SK-MEL-5 (cell line): ENCODE measurements at regions not wholly inside any gene's neighbourhood (a gene's known extent, or its start where the extent isn't known, plus 50 kb on each side); places are given as distances from the start of the nearest gene placed in this dataset.
A peak's percentile ranks its signal among the peaks of the same experiment; 100 is the strongest.

Experiments
- DNase-seq: peaks from one replicate; pipeline ENCODE4 v3.0.0-alpha.2; 2016; ENCODE audit warnings: low read depth, low spot score
- in situ Hi-C: cut with HindIII; loops from 2 replicates; pipeline ENCODE4 v1.10.0; 2016; ENCODE audit warnings: low sequenced_read_pairs, high pct_unique_total_duplicates, low pct_unique_long_range_greater_than_20kb

DNA sequence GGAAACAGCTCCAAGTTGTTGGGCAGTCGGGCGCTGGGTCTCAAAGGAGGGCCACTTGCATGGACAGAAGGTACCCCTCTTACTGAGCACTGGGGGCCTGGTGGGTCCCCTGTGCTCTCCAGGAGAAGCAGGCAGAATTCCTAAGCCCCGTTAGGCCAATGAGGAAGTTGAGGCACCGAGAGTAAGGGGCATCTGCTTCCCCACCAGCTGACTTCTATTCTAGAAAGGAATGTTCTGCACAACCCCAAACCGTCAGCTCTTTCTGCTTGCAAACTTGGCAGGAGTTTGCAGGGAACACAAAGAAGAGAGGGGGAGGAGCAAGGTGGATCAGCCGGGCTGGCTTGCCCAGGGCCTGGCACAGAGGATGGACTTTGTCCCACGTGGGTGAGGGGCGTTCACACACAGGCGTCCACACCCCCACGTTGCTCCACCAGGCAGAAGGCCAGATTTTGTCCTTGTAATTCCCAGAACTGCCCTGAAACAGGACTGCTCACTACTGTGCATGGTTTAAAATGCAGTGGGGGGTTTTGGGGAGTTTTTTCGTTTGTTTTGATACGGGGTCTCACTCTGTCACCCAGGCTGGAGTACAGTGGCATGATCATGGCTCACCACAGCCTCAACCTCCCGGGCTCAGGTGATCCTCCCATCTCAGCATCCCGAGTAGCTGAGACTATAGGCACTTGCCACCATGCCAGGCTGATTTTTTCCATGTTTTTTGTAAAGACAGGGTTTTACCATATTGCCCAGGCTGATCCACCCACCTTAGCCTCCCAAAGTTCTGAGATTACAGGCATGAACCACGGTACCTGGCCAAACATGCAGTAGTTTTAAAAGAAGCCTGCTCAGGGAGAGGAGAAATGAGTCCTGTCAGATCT, 93.3 kb downstream of the SNX5 start:
- DNase-seq = peak; percentile 36
- in situ Hi-C loops = no loop called here

DNA sequence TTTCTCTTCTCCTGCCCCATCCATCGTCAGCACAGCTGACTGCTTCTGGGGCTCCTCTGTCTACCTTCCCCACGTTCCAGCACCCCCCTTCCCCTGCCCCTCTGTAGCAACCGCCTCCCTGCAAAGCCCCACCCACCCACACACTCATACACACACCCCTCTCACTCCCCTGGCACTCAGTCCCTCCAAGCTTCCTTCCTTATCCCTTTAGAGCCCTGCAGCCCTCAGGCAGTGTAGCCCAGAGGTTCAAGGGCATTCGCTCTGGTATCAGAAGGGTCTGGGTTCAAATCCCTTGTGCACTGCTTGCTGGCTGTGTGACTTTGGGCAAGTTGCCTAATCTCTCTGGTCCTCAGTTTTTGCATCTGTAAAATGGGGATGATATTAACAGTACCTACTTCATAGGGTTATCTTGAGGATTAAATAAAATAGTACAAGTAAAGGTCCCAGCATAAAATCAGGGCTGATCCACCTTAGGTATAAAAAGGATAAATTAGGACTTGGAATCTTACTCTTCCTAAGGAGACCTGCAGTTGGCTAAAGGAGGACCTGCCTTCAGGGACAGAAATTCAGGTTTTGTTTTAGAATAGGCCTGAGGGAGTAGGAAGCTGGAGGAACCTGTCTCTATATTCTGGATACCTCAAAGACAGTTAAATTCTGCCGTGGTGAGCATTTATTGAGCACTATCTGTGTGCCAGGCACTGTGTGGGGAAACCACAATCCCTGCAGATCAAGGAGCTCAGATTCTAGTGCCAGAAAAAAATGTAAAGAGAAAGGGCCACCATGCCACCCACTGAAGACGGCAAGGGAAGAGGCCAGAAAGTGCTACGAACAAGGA, 94.1 kb downstream of the SNX5 start:
- in situ Hi-C loops = no loop called here
- DNase-seq = no peak

DNA sequence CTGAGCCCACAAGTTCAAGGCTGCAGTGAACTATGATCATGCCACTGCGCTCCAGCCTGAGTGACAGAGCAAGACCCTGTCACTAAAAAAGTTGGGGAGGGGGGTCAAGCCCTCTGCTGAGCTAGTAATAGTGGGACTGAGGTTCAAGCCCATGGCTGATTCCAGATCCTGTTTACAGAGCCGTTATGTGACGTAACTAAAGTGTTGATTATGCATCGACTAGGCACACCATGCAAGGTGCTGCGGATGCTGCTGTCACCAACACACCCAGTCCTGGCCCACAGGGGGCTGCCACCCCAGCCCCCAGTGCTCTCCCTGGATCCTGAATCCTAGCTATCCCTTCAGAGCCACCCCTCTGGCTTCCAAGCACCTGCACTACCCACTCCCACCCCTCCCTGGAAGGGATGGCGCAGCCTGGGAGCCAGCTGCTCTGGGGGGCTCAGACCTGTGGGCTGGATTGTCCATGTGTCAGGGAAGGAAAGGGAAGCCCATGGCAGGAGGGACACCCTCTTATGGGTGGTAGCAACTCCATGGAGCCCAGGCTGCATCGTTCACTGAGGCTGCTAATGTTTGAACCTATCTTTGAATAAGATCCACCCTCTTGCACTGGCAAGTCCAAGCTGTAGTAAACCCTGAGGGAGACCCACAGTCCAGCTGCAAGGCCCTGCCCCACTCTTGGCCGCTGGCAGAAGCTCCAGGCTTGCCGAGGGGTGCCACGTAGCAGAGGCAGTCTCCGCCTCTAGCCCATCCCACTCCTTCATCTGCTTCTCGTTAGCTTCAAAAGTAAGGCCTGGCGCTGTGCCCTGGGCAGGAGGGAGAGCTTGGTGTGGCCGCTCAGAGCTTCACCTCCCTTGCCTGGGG, 95.0 kb downstream of the SNX5 start:
- DNase-seq = peak; percentile 68
- in situ Hi-C loops = no loop called here

DNA sequence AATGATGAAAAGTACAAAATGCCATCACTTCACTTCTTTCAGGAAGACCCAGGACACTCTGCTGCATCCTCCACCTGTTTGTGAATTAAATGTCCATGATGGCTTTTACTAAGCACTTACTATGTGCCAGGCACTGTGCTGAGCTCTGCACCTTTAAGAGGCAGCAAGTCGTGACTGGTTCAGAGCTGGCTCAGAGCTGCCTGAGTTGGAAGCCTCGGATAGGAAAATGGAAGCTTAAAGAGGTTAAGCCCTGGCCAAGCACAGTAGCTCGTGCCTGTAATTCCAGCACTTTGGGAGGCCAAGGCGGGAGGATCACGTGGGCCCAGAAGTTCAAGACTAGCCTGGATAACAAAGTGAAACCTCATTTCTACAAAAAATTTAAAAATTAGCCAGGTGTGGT, 95.6 kb downstream of the SNX5 start:
- in situ Hi-C loops = no loop called here
- DNase-seq = no peak

DNA sequence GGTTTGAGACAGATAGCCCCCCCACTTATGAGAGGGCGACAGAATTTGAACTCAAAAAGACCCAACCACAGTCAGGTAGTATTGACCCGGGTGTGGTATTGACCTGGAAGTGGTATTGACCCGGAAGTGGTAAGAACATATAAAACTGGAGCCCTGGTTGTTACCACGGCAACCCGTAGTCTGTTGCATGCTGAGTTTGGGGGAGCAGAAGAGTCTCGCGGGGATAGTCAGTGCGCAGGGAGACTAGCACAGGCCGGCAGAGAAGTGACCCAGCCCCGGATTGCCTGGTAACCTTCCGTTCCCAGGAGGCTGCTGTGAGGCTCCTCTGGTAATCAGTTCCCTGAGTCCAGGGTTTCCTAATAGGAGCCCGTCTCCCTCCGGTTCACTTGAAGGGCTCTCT, 96.2 kb downstream of the SNX5 start:
- in situ Hi-C loops = no loop called here
- no peak for DNase-seq

DNA sequence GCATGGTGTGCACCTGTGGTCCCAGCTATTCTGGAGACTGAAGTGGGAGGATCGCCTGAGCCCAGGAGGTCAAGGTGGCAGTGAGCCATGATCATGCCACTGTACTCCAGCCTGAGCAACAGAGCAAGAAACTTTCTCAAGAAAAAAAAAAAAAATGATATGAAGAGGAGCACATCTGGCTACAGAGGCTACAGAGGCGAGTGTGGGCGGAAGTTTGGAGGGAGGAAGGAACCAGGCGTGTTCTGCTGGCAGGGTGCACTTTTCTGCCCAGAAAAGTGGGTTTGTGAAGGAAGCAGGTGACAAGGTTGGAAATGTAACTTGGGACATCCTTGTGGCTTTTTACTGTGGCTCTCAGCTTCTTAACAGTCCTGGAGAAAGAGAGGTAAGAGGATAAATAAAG, 96.7 kb downstream of the SNX5 start:
- in situ Hi-C loops = no loop called here
- no peak for DNase-seq

DNA sequence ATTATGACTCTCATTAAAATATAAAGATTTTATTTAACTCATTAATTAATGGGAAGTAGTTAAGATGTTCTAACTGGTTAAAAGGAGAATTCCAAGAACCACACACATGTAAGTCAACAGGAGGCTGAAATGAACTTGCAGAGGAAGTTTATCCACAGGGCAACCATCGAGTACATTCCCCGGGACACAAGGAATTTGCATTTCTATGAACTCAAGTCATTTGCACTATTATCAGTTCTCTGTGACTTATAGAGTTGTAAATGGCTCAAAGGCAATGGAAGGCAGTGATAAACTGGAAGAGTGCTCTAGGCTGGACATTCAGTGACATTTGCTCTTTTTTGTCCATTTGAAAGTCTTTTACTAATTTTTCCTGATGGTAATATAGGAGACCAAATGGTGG, 97.4 kb downstream of the SNX5 start:
- in situ Hi-C loops = no loop called here
- no peak for DNase-seq

DNA sequence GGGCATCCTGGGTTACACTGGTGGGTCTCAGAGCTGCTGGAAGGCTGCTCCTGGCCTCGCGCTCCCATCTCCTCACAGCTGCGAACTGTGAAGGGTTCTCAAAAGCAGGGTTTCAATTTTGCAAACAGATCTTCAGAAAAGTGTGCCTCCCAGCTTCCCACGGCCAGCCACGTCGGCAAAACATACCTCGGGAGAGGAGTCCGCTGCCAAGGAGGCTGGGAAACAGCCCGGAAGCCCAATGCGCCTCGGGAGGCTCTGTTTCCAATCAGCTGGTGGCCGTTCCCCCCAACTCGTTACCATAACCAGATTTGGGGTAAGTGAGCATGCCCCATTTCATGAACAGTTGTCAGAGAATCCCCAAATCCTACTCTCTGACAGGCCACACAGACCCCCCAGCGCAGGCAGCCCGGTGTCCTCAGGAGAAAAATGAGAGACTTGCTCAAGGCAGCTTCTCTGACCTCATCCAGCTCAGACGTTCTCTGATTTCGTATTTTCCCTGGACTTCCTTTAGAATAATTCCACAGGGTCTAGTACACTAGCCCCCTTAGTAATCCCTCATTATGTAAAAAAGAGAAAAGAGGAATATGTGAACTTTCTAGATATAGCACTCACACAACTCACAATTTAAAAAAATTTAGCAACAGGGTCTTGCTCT, 98.4 kb downstream of the SNX5 start:
- no peak for DNase-seq
- in situ Hi-C loops = no loop called here

DNA sequence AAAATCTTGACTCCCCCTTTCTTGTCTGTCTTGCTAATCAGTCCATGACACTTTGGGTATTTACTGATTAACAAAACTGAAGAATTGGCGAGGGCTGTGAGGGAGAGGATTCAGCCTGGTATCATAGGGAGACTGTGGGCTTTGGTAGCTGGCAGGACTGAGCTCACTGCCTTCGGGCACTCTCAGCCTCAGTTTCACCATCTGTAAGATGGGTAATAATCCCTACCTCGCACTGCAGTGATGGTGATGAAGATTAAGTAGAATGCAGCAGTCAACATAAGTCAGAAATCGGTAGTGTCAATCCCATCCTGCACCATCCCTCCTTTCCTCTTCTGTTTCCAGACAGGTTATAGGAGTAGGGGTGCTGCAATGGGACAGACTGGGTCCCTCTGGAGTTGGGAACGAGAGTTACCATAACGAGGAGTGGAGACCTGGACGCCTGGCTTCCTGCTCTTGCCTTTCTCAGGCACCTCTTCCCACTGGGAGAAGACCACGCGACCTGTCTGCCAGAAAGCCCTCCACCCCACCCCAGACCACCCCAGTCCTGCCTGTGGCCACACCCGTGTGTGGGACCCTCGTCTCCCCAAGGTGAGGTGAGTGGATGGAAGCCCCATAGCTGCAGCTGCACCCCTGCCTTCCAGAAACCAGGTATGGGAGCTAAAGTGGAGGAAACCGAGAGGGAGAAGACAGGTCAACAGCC, 99.1 kb downstream of the SNX5 start:
- no peak for DNase-seq
- in situ Hi-C loops = no loop called here

DNA sequence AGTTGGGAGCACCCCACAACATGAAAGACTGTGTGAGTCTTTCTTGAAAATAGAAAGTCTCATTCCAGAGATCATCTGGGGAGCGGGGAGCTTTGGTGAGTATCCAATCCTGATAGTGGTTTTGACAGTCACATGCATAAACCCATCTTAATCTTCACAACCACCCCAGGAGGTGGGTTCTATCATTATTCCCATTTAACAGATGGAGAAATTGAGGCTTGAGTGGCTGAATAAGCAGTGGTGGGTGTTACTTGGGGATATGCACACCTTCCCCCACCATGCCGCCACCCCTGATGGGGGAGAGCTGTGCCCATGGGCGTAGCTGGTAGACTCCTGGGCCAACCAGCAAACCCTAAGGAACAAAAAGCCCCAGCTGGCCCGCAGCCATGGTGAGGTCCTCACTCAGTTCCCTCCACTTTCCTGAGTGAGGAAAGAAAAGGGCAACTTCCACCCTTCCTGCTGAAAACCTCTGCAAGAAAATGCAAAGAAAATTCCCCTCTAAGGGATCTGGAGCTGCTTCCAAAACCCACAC, 99.8 kb downstream of the SNX5 start:
- DNase-seq = no peak
- in situ Hi-C loops = no loop called here

DNA sequence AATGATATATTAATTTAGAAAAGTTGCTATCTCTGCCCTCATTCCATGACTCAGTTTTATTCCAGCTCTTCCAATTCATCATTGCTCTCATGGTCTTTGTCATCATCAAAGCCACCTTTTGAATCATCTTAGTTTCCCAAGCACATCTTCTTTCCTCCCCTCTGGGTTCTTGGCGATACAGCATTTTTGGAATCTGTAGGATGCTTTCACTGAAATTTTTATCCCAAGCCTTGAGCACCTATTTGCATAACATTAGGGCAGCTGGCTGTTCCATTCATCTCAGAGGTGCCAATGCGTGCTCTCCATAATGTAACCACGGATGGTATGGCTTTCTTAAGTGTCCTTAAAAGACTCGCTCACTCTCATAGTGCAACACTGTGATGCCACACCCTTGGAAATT, 100.4 kb downstream of the SNX5 start:
- in situ Hi-C loops = no loop called here
- DNase-seq = no peak

DNA sequence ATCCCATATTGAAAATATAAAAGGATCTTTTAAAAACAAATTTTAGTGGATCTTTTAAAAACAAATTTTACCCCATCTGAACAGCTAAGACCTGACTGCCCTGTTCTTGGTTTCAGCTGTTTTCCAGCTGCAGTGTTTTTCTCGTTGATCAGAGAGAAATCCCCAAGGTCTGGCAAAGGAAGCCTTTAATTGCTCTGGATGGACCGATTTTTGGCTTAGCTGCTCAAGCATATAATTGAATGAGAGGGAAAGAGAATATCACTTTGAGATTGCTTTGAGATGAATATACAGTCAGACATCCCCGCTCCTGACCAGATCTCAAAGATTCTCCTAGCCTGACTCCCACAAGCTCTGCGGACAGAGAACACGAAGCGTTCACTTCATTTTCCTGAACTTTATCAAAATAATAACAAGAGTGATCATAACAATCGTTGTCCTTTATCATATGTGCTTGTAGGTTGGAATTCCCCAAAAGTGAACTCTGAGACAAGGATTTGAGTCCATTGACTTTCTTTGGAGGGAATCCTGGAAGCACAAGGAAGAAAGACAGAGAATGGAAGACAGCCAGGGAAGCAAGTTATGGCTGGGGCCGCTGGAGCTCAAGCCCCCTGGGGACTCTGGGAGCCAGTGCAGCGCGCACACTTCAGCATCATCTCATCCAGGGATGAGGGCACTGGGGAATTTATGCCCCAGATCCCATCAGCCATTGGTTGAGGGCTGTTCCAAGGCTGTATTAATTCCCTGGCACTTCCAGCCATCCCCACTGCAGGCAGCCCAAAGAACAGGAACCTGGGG, 101.3 kb downstream of the SNX5 start:
- in situ Hi-C loops = no loop called here
- DNase-seq = no peak

DNA sequence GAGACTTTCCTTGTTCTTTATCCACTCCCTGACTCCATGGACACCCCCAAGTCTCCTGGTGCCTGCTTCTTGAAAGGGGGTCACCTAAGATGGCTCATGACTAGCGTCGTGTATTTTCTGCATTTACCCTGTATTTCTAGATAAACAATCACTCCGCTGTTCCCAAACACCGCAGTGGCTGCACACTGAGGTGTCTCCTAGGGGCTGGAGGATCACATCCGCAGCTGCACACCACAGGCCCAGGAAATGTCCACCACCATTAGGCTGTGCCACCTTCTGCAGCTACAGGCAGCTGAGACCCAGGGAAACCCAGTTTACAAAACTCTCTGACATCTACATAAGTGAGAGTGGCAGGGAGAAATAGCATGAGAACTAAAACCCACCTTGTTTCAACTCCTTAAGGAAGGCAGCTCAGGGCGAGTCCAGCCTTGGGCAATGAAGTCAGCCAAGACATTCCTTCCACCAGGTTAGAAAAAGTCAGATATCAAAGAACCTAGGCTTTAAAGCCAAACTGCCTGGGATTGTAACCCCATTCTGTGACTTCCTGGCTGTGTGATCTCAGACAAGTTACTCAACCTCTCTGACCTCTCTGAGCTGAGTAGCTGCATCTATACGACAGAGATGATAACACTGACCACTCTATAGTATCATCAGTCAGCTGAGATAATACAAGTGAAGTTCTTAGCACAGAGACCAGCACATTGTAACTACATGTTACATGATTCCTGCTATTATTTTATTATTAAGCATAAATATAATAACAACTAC, 102.2 kb downstream of the SNX5 start:
- no peak for DNase-seq
- in situ Hi-C loops = no loop called here

DNA sequence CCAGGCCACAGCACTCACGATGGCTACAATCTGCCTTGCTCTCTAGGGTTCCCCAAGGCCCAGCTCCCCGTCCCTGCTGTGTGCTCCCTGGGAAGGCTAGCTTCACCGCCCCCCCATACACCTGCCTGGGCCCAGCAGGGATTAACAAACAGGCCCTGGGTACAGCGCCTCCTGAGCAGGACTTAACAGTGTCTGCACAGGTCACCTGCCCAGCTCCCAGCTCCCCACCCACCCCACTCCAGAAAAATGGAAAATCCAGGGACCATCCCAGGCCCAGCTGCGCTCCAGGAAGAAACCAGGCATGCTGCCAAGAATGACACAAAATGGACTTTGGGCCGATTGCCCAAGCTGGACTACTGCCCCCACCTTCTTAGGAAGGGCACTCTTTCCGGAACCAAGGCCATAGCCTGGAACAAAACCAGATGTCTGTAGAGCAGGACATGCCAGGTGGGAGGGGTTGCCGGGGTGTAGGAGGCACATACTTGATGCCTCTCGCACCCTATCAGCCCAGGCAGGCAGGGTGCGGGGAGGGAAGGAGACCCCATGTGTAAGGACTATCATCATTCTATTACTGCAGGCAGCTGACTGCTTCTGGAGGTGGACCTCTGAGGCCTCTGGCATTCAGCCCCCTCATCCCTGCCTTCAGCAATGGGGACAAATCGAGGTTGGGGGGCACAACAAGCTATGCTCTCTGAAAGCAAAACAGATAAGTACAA, 104.9 kb downstream of the SNX5 start:
- no peak for DNase-seq
- in situ Hi-C loops = no loop called here

DNA sequence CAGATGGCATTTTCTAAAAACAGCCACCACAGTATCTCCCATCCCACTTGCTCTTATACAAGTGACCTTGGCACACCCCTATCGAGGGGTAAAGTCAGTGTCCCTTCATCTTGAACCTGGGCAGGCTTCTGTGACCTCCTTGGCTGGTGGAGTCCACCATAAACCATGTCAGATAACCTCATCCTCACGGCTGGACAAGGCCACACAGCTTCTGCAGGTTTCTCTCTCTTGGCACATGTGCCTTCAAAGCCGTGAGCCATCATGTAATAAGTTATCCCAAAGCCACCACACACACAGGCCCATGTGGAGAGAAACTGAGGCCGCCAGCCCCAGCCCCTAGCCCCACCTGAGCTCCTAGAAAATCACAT, 105.4 kb downstream of the SNX5 start:
- in situ Hi-C loops = no loop called here
- DNase-seq = no peak
